Neural crest cell (in vitro differentiated cells): ENCODE measurements at regions not wholly inside any gene's neighbourhood (a gene's known extent, or its start where the extent isn't known, plus 50 kb on each side); places are given as distances from the start of the nearest gene placed in this dataset.
"Not testable (repeated sequence)": the region's sequence is repeated elsewhere in the genome, so short reads cannot be mapped to it uniquely, and the experiment has no call there.

Experiments
- DNase-seq: peaks from one replicate; pipeline ENCODE4 v3.0.0; 2021; ENCODE audit warnings: low read depth, mixed read lengths, low spot score
- H3K27ac Mint-ChIP-seq: one replicate; pipeline ENCODE4 v1.8.0; 2021; ENCODE audit warnings: mild to moderate bottlenecking, mixed read lengths; ENCODE audit not compliant: unreplicated experiment
- H3K27me3 Mint-ChIP-seq: 2 replicates; pipeline ENCODE4 v1.8.0; 2021; ENCODE audit warnings: low read depth, mild to moderate bottlenecking, mixed read lengths
- H3K36me3 Mint-ChIP-seq: 2 replicates; pipeline ENCODE4 v1.8.0; 2021; ENCODE audit warnings: low read depth, mild to moderate bottlenecking, mixed read lengths
- H3K4me1 Mint-ChIP-seq: 2 replicates; pipeline ENCODE4 v1.8.0; 2021; ENCODE audit warnings: mixed read lengths
- H3K4me3 Mint-ChIP-seq: one replicate; pipeline ENCODE4 v1.8.0; 2021; ENCODE audit warnings: mild to moderate bottlenecking, mixed read lengths
- H3K9me3 Mint-ChIP-seq: 2 replicates; pipeline ENCODE4 v1.8.0; 2021; ENCODE audit warnings: mixed read lengths
- CTCF ChIP-seq: fragments of 200-600 bp; sonication (generic); conservative IDR thresholded peaks from 2 replicates; pipeline ENCODE4 v1.5.0; 2021; ENCODE audit warnings: antibody characterized with exemption, mild to moderate bottlenecking

- no peak overlapping the region for H3K4me3 Mint-ChIP-seq
- TF ChIP-seq CTCF, result no peak
- H3K27ac Mint-ChIP-seq, result no peak overlapping the region
- H3K27me3 Mint-ChIP-seq, result no peaks in the 10 kb centered on the region
- no peak for DNase-seq
- H3K9me3 Mint-ChIP-seq, result no peaks in the 10 kb centered on the region
- no peaks in the 10 kb centered on the region for H3K4me1 Mint-ChIP-seq
- H3K36me3 Mint-ChIP-seq, result no peaks in the 10 kb centered on the region
Observed at GRCh38 chr12:88684170-88684569, 103.9 kb upstream of the KITLG start.

- Mint-ChIP-seq H3K9me3 (no peaks in the 10 kb centered on the region), H3K36me3 (no peaks in the 10 kb centered on the region), H3K4me1 (no peaks in the 10 kb centered on the region), H3K27ac (no peak overlapping the region), H3K27me3 (no peaks in the 10 kb centered on the region), H3K4me3 (no peak overlapping the region)
- no peak for DNase-seq
- no peak for TF ChIP-seq CTCF
Observed at GRCh38 chr12:88683628-88684027, 103.4 kb upstream of the KITLG start.

GRCh38 chr12:88681271-88681670 lies 101.0 kb upstream of the KITLG start:
- no peak overlapping the region for H3K27ac Mint-ChIP-seq
- no peak for TF ChIP-seq CTCF
- no peaks in the 10 kb centered on the region for H3K9me3 Mint-ChIP-seq
- DNase-seq, result no peak
- no peaks in the 10 kb centered on the region for H3K36me3 Mint-ChIP-seq
- H3K27me3 Mint-ChIP-seq, result no peaks in the 10 kb centered on the region
- peaks cover 4% of the 10 kb centered on the region for H3K4me1 Mint-ChIP-seq
- H3K4me3 Mint-ChIP-seq, result no peak overlapping the region

- no peak overlapping the region for H3K27ac Mint-ChIP-seq
- no peak for DNase-seq
- H3K9me3 Mint-ChIP-seq, result no peaks in the 10 kb centered on the region
- TF ChIP-seq CTCF, result no peak
- no peak overlapping the region for H3K4me3 Mint-ChIP-seq
- peaks cover 5% of the 10 kb centered on the region for H3K4me1 Mint-ChIP-seq
- H3K36me3 Mint-ChIP-seq, result no peaks in the 10 kb centered on the region
- H3K27me3 Mint-ChIP-seq, result no peaks in the 10 kb centered on the region
Observed at GRCh38 chr12:88677464-88677863, 97.2 kb upstream of the KITLG start.

- H3K27me3 Mint-ChIP-seq, H3K9me3 Mint-ChIP-seq, H3K27ac Mint-ChIP-seq, H3K4me3 Mint-ChIP-seq, H3K36me3 Mint-ChIP-seq, H3K4me1 Mint-ChIP-seq, DNase-seq: not testable (repeated sequence)
Observed at GRCh38 chr12:88667615-88668014, 87.3 kb upstream of the KITLG start.

- Mint-ChIP-seq H3K4me1 (peaks cover 4% of the 10 kb centered on the region), H3K9me3 (peaks cover 2% of the 10 kb centered on the region), H3K27me3 (no peaks in the 10 kb centered on the region), H3K36me3 (peaks cover 6% of the 10 kb centered on the region), H3K4me3 (no peak overlapping the region), H3K27ac (no peak overlapping the region)
- no peak for TF ChIP-seq CTCF
- no peak for DNase-seq
Observed at GRCh38 chr12:88665071-88665470, 84.8 kb upstream of the KITLG start.
